ENCODE measurements at regions not wholly inside any gene's neighbourhood (a gene's known extent, or its start where the extent isn't known, plus 50 kb on each side); places are given as distances from the start of the nearest gene placed in this dataset.

GRCh38 chr11:70842701-70843100, 409.7 kb downstream of the SHANK2 start:
- 100% methylated on average over 5 of the region's 14 CpGs for WGBS (ENCODE audit: low lambda C conversion rate)
- H3K9me3 ChIP-seq (ENCODE audit: low read length), result no peaks in the 10 kb centered on the region
- in situ Hi-C loops (cut with HindIII; ENCODE audit: extremely low pct_ligation_motif_present, low pct_unique_long_range_greater_than_20kb), result no loop called here
- H3K79me2 ChIP-seq (ENCODE audit: insufficient read depth, low read length), result no peaks in the 10 kb centered on the region
- no peak overlapping the region for H3K4me2 ChIP-seq (ENCODE audit: low read depth, low read length)
- POLR2A ChIA-PET, result no interaction called here
- no peak for FAIRE-seq
- no peak for ATAC-seq
- no TSS peak for BruUV-seq (replicated peaks)
- no peak overlapping the region for H3K27ac ChIP-seq (ENCODE audit: extremely low read length, insufficient read depth, low read length)
- peaks cover 6% of the 10 kb centered on the region; the same call in 1 of the 2 replicates for H4K20me1 ChIP-seq (ENCODE audit: insufficient read depth, low read length)
- DNase-seq (ENCODE audit: low spot score), result no peak
- no peak overlapping the region for H3K9ac ChIP-seq (ENCODE audit: insufficient read depth, low read depth, low read length)
- no peaks in the 10 kb centered on the region for H3K4me1 ChIP-seq (ENCODE audit: insufficient read depth, low read length)
- H2AFZ ChIP-seq (ENCODE audit: low read length), result no peak overlapping the region
- peaks cover 18 to 25% of the 10 kb centered on the region in 2 experiments; a peak in 4 of 5 replicates for H3K36me3 ChIP-seq (replicated peaks in 1 of 2; ENCODE audit: control insufficient read depth in 1 of 2, insufficient read depth in 2 of 2, low read length in 2 of 2)
- CTCF ChIA-PET (ENCODE audit: low intra/inter-chr PET ratio, low total read pairs), result no interaction called here
- intact Hi-C loops (cut with micrococcal nuclease; ENCODE audit: unreplicated experiment), result no loop called here
- TF ChIP-seq MXI1 (IDR thresholded peaks at IDR 0.05; ENCODE audit: borderline replicate concordance, low read depth, low read length), result no peak
- TF ChIP-seq GATAD1 (CRISPR knock-in tag; IDR thresholded peaks at IDR 0.05), result no peak
- TF ChIP-seq ETS1 (CRISPR knock-in tag; IDR thresholded peaks at IDR 0.05), result no peak
- TF ChIP-seq ZNF275 (CRISPR knock-in tag; IDR thresholded peaks at IDR 0.05; ENCODE audit: borderline replicate concordance), result no peak
- TF ChIP-seq CBX2 (IDR thresholded peaks at IDR 0.05; ENCODE audit: low read depth, low read length), result no peak
- TF ChIP-seq CBX2 (CRISPR knock-in tag; IDR thresholded peaks at IDR 0.05; ENCODE audit: low read depth), result no peak
- TF ChIP-seq AGO2 (optimal IDR thresholded peaks at IDR 0.05; ENCODE audit: low read depth, low read length), result peak; percentile 36
- no peak for TF ChIP-seq HDAC6 (IDR thresholded peaks at IDR 0.05; ENCODE audit: low read depth, low read length)
- H3K27me3 ChIP-seq (ENCODE audit: control insufficient read depth in 1 of 2, insufficient read depth in 2 of 2, low read length in 2 of 2), result no peaks in the 10 kb centered on the region
- H3K4me3 ChIP-seq (replicated peaks in 1 of 3; ENCODE audit: insufficient read depth in 1 of 3, low read depth in 2 of 3, low read length in 3 of 3), result no peak overlapping the region
